ENCODE measurements at regions not wholly inside any gene's neighbourhood (a gene's known extent, or its start where the extent isn't known, plus 50 kb on each side); places are given as distances from the start of the nearest gene placed in this dataset.

GRCh38 chr4:167397586-167397985 is 163.3 kb upstream of the SPOCK3 start:
- POLR2A ChIA-PET, result no interaction called here
- H3K9me3 ChIP-seq (ENCODE audit: control insufficient read depth, insufficient read depth, low read depth, low read length), result no peaks in the 10 kb centered on the region
- H3K36me3 ChIP-seq (ENCODE audit: control insufficient read depth in 2 of 2, insufficient read depth in 1 of 2, low read length in 2 of 2), result no peaks in the 10 kb centered on the region
- TF ChIP-seq ZNF777 (tag by site-specific recombination; IDR thresholded peaks at IDR 0.05; ENCODE audit: borderline replicate concordance) (no peak), ZNF311 (tag by site-specific recombination; IDR thresholded peaks at IDR 0.05; ENCODE audit: borderline replicate concordance) (no peak), HIC1 (tag by site-specific recombination; IDR thresholded peaks at IDR 0.05) (no peak), ZNF513 (tag by site-specific recombination; IDR thresholded peaks at IDR 0.05) (no peak), ZNF335 (tag by site-specific recombination; conservative IDR thresholded peaks at IDR 0.05) (no peak), ZXDB (tag by site-specific recombination; IDR thresholded peaks at IDR 0.05) (no peak)
- H3K4me1 ChIP-seq (ENCODE audit: control insufficient read depth, insufficient read depth, low read length), result no peaks in the 10 kb centered on the region
- CTCF ChIA-PET, result no interaction called here
- no peak overlapping the region for H3K27ac ChIP-seq (ENCODE audit: extremely low read depth, low read depth, low read length)
- H3K4me3 ChIP-seq (ENCODE audit: low read depth, low read length), result no peak overlapping the region

- Histone ChIP-seq H3K9me3 (ENCODE audit: control insufficient read depth, insufficient read depth, low read depth, low read length) (no peaks in the 10 kb centered on the region), H3K36me3 (ENCODE audit: control insufficient read depth in 2 of 2, insufficient read depth in 1 of 2, low read length in 2 of 2) (no peaks in the 10 kb centered on the region), H3K4me1 (ENCODE audit: control insufficient read depth, insufficient read depth, low read length) (no peaks in the 10 kb centered on the region), H3K4me3 (ENCODE audit: low read depth, low read length) (no peak overlapping the region), H3K27ac (ENCODE audit: extremely low read depth, low read depth, low read length) (no peak overlapping the region)
- no peak for TF ChIP-seq AEBP2 (tag by site-specific recombination; IDR thresholded peaks at IDR 0.05; ENCODE audit: borderline replicate concordance)
- TF ChIP-seq ZNF677 (tag by site-specific recombination; IDR thresholded peaks at IDR 0.05), result no peak
- no peak for TF ChIP-seq ZNF335 (tag by site-specific recombination; conservative IDR thresholded peaks at IDR 0.05)
- no peak for TF ChIP-seq ZFP69B (tag by site-specific recombination; IDR thresholded peaks at IDR 0.05)
- TF ChIP-seq ZNF416 (tag by site-specific recombination; IDR thresholded peaks at IDR 0.05), result no peak
- no peak for TF ChIP-seq REPIN1 (tag by site-specific recombination; IDR thresholded peaks at IDR 0.05; ENCODE audit: low read depth)
- TF ChIP-seq ZNF214 (tag by site-specific recombination; IDR thresholded peaks at IDR 0.05; ENCODE audit: borderline replicate concordance), result no peak
- no peak for TF ChIP-seq ZNF404 (tag by site-specific recombination; IDR thresholded peaks at IDR 0.05)
- no peak for TF ChIP-seq ZNF548 (tag by site-specific recombination; IDR thresholded peaks at IDR 0.05)
- TF ChIP-seq ZNF768 (tag by site-specific recombination; IDR thresholded peaks at IDR 0.05), result no peak
- TF ChIP-seq ZNF362 (tag by site-specific recombination; IDR thresholded peaks at IDR 0.05), result no peak
- TF ChIP-seq ZBTB49 (tag by site-specific recombination; IDR thresholded peaks at IDR 0.05; ENCODE audit: low read depth), result no peak
- no peak for TF ChIP-seq ZNF394 (tag by site-specific recombination; IDR thresholded peaks at IDR 0.05; ENCODE audit: borderline replicate concordance)
- no peak for TF ChIP-seq ZNF514 (tag by site-specific recombination; IDR thresholded peaks at IDR 0.05)
- no peak for TF ChIP-seq ZNF24 (tag by site-specific recombination; IDR thresholded peaks at IDR 0.05)
- no peak for TF ChIP-seq ZNF776 (tag by site-specific recombination; IDR thresholded peaks at IDR 0.05; ENCODE audit: borderline replicate concordance)
- no peak for TF ChIP-seq ZNF398 (tag by site-specific recombination; IDR thresholded peaks at IDR 0.05)
- ChIA-PET POLR2A (no interaction called here), CTCF (no interaction called here)
Observed at GRCh38 chr4:167399201-167399600, 164.9 kb upstream of the SPOCK3 start.
